MM.1S (cell line): ENCODE measurements at regions not wholly inside any gene's neighbourhood (a gene's known extent, or its start where the extent isn't known, plus 50 kb on each side); places are given as distances from the start of the nearest gene placed in this dataset.

Source experiments
- DNase-seq: peaks from one replicate; pipeline ENCODE4 v3.0.0-alpha.2; 2015
- H2AFZ ChIP-seq: fragments of 300-600 bp; sonication (generic); 2 replicates; pipeline ENCODE4 v1.6.0; 2016; ENCODE audit warnings: antibody characterized with exemption, low read length
- H3F3A ChIP-seq: fragments of 300-600 bp; sonication (generic); 2 replicates; pipeline ENCODE4 v1.6.1; 2016; ENCODE audit warnings: mild to moderate bottlenecking, antibody characterized with exemption, low read length, moderate library complexity, mixed read lengths; ENCODE audit not compliant: insufficient read depth
- H3K27ac ChIP-seq: fragments of 300-600 bp; sonication (generic); 2 replicates; pipeline ENCODE4 v1.5.1; 2016; ENCODE audit warnings: mild to moderate bottlenecking, low read length
- H3K27me3 ChIP-seq: fragments of 300-600 bp; sonication (generic); replicated peaks from 2 replicates; pipeline ENCODE4 v1.6.0; 2016; ENCODE audit warnings: low read length; ENCODE audit not compliant: insufficient read depth
- H3K36me3 ChIP-seq: fragments of 300-600 bp; sonication (generic); replicated peaks from 2 replicates; pipeline ENCODE4 v1.6.1; 2016; ENCODE audit warnings: mild to moderate bottlenecking, low read length, mixed read lengths; ENCODE audit not compliant: insufficient read depth
- H3K4me1 ChIP-seq: fragments of 300-600 bp; sonication (generic); 2 replicates; pipeline ENCODE4 v1.6.1; 2016; ENCODE audit warnings: low read length, mixed read lengths
- H3K4me2 ChIP-seq: fragments of 300-600 bp; sonication (generic); 2 replicates; pipeline ENCODE4 v1.6.0; 2016; ENCODE audit warnings: low read depth, low read length
- H3K4me3 ChIP-seq: fragments of 300-600 bp; sonication (generic); 2 replicates; pipeline ENCODE4 v1.5.1; 2016; ENCODE audit warnings: low read length, mixed read lengths
- H3K79me2 ChIP-seq: fragments of 300-600 bp; sonication (generic); 2 replicates; pipeline ENCODE4 v1.6.1; 2016; ENCODE audit warnings: mixed run types, low read length, mixed read lengths
- H3K9ac ChIP-seq: fragments of 300-600 bp; sonication (generic); 2 replicates; pipeline ENCODE4 v1.6.1; 2016; ENCODE audit warnings: low read length, mixed read lengths
- H3K9me2 ChIP-seq: fragments of 300-600 bp; sonication (generic); replicated peaks from 2 replicates; pipeline ENCODE4 v1.6.1; 2016; ENCODE audit warnings: mild to moderate bottlenecking, low read length, mixed read lengths; ENCODE audit not compliant: insufficient read depth
- H3K9me3 ChIP-seq: fragments of 300-600 bp; sonication (generic); replicated peaks from 2 replicates; pipeline ENCODE4 v1.6.1; 2016; ENCODE audit warnings: mild to moderate bottlenecking, low read length, mixed read lengths; ENCODE audit not compliant: insufficient read depth
- H4K20me1 ChIP-seq: fragments of 300-600 bp; sonication (generic); 2 replicates; pipeline ENCODE4 v1.6.1; 2016; ENCODE audit warnings: mild to moderate bottlenecking, low read length, moderate library complexity, mixed read lengths; ENCODE audit not compliant: insufficient read depth
- CTCF ChIP-seq: fragments of 300-600 bp; sonication (generic); IDR thresholded peaks from 2 replicates; pipeline ENCODE4 v1.5.1; 2016; ENCODE audit warnings: antibody characterized with exemption, low read length, mixed read lengths
- EZH2 ChIP-seq: fragments of 300-600 bp; sonication (generic); optimal IDR thresholded peaks from 2 replicates; pipeline ENCODE3; 2017; ENCODE audit warnings: low read depth, mild to moderate bottlenecking, antibody characterized with exemption, low read length, mixed read lengths
- EZH2phosphoT487 ChIP-seq: fragments of 300-600 bp; sonication (generic); IDR thresholded peaks from 2 replicates; pipeline ENCODE4 v1.6.1; 2018; ENCODE audit warnings: antibody characterized with exemption, low read length

- DNase-seq: no peak
- no peaks in the 10 kb centered on the region for H3K27me3 ChIP-seq
- TF ChIP-seq EZH2 (no peak), CTCF (no peak), EZH2phosphoT487 (no peak)
Measured at GRCh38 chr12:114876968-114877680, 193.1 kb upstream of the TBX3 start.

GRCh38 chr12:114875313-114875712 lies 191.3 kb upstream of the TBX3 start:
- H3K9ac ChIP-seq: no peak overlapping the region
- TF ChIP-seq EZH2 (no peak), CTCF (no peak), EZH2phosphoT487 (no peak)
- H3K79me2 ChIP-seq: no peaks in the 10 kb centered on the region
- no peaks in the 10 kb centered on the region for H3K4me1 ChIP-seq
- H4K20me1 ChIP-seq: no peaks in the 10 kb centered on the region
- H3K27ac ChIP-seq: no peak overlapping the region
- H3K9me2 ChIP-seq: no peaks in the 10 kb centered on the region
- H3K9me3 ChIP-seq: no peaks in the 10 kb centered on the region
- H3K27me3 ChIP-seq: no peaks in the 10 kb centered on the region
- H2AFZ ChIP-seq: no peak overlapping the region
- H3K36me3 ChIP-seq: no peaks in the 10 kb centered on the region
- H3K4me3 ChIP-seq: no peak overlapping the region
- no peaks in the 10 kb centered on the region for H3F3A ChIP-seq
- no peak overlapping the region for H3K4me2 ChIP-seq
- no peak for DNase-seq

More at GRCh38 chr12:114876968-114877680, 193.1 kb upstream of the TBX3 start:
- no peak overlapping the region for H3K4me2 ChIP-seq
- H3K9ac ChIP-seq: no peak overlapping the region
- no peaks in the 10 kb centered on the region for H3K79me2 ChIP-seq
- H3K4me3 ChIP-seq: no peak overlapping the region
- H3K9me3 ChIP-seq: no peaks in the 10 kb centered on the region
- no peaks in the 10 kb centered on the region for H4K20me1 ChIP-seq
- H3K27ac ChIP-seq: no peak overlapping the region
- no peaks in the 10 kb centered on the region for H3F3A ChIP-seq
- H3K36me3 ChIP-seq: no peaks in the 10 kb centered on the region
- no peak overlapping the region for H2AFZ ChIP-seq
- H3K9me2 ChIP-seq: no peaks in the 10 kb centered on the region
- no peaks in the 10 kb centered on the region for H3K4me1 ChIP-seq

- Histone ChIP-seq H3K79me2 (no peaks in the 10 kb centered on the region), H3K9me3 (no peaks in the 10 kb centered on the region), H3K9me2 (no peaks in the 10 kb centered on the region), H3K4me2 (no peak overlapping the region), H3K9ac (no peak overlapping the region), H4K20me1 (no peaks in the 10 kb centered on the region), H3K27me3 (no peaks in the 10 kb centered on the region), H2AFZ (no peak overlapping the region), H3K27ac (no peak overlapping the region), H3K4me1 (no peaks in the 10 kb centered on the region), H3K36me3 (no peaks in the 10 kb centered on the region), H3K4me3 (no peak overlapping the region), H3F3A (no peaks in the 10 kb centered on the region)
- no peak for DNase-seq
- no peak for TF ChIP-seq EZH2
- TF ChIP-seq CTCF: no peak
- no peak for TF ChIP-seq EZH2phosphoT487
Measured at GRCh38 chr12:114873656-114874055, 189.7 kb upstream of the TBX3 start.
